ENCODE measurements at regions not wholly inside any gene's neighbourhood (a gene's known extent, or its start where the extent isn't known, plus 50 kb on each side); places are given as distances from the start of the nearest gene placed in this dataset.
"Not testable (repeated sequence)": the region's sequence is repeated elsewhere in the genome, so short reads cannot be mapped to it uniquely, and the experiment has no call there.

GRCh38 chr4:133584714-133585113, 435.6 kb downstream of the PCDH10 start:
- no peaks in the 10 kb centered on the region for H3K36me3 ChIP-seq (ENCODE audit: control insufficient read depth, insufficient read depth, low read length)
- H3K4me3 ChIP-seq (ENCODE audit: low read length) = no peak overlapping the region
- H3K27ac ChIP-seq (ENCODE audit: low read length) = no peak overlapping the region
- DNase-seq = no peak
- 88% methylated on average over 5 of the region's 5 CpGs for WGBS (ENCODE audit: insufficient coverage)
- H3K9me3 ChIP-seq (replicated peaks; ENCODE audit: control insufficient read depth, low read depth, low read length) = no peaks in the 10 kb centered on the region
- H3K27me3 ChIP-seq (ENCODE audit: control insufficient read depth, insufficient read depth, low read length) = no peaks in the 10 kb centered on the region
- H3K4me1 ChIP-seq (ENCODE audit: control insufficient read depth, insufficient read depth, low read length) = no peaks in the 10 kb centered on the region

- no peak for DNase-seq
- no peak overlapping the region for H3K27ac ChIP-seq (ENCODE audit: low read length)
- no peaks in the 10 kb centered on the region for H3K4me1 ChIP-seq (ENCODE audit: control insufficient read depth, insufficient read depth, low read length)
- no peaks in the 10 kb centered on the region for H3K36me3 ChIP-seq (ENCODE audit: control insufficient read depth, insufficient read depth, low read length)
- no CpG with 5 or more reads among the region's 2 CpGs for WGBS (ENCODE audit: insufficient coverage)
- no peak overlapping the region for H3K4me3 ChIP-seq (ENCODE audit: low read length)
- H3K27me3 ChIP-seq (ENCODE audit: control insufficient read depth, insufficient read depth, low read length) = no peaks in the 10 kb centered on the region
- no peaks in the 10 kb centered on the region for H3K9me3 ChIP-seq (replicated peaks; ENCODE audit: control insufficient read depth, low read depth, low read length)
These were observed 433.0 kb downstream of the PCDH10 start for GRCh38 chr4:133581996-133582619.

- no peak overlapping the region for H3K27ac ChIP-seq (ENCODE audit: low read length)
- WGBS (ENCODE audit: insufficient coverage) = no CpG with 5 or more reads among the region's 1 CpG
- H3K4me1 ChIP-seq (ENCODE audit: control insufficient read depth, insufficient read depth, low read length) = no peaks in the 10 kb centered on the region
- H3K27me3 ChIP-seq (ENCODE audit: control insufficient read depth, insufficient read depth, low read length) = no peaks in the 10 kb centered on the region
- no peak for DNase-seq
- H3K36me3 ChIP-seq (ENCODE audit: control insufficient read depth, insufficient read depth, low read length) = no peaks in the 10 kb centered on the region
- no peaks in the 10 kb centered on the region for H3K9me3 ChIP-seq (replicated peaks; ENCODE audit: control insufficient read depth, low read depth, low read length)
- no peak overlapping the region for H3K4me3 ChIP-seq (ENCODE audit: low read length)
These were observed 425.2 kb downstream of the PCDH10 start for GRCh38 chr4:133574248-133574647.

GRCh38 chr4:133565379-133565778, 416.3 kb downstream of the PCDH10 start:
- Histone ChIP-seq H3K4me1 (ENCODE audit: control insufficient read depth, insufficient read depth, low read length) (no peaks in the 10 kb centered on the region), H3K9me3 (replicated peaks; ENCODE audit: control insufficient read depth, low read depth, low read length) (no peaks in the 10 kb centered on the region), H3K27ac (ENCODE audit: low read length) (no peak overlapping the region), H3K27me3 (ENCODE audit: control insufficient read depth, insufficient read depth, low read length) (no peaks in the 10 kb centered on the region), H3K4me3 (ENCODE audit: low read length) (no peak overlapping the region), H3K36me3 (ENCODE audit: control insufficient read depth, insufficient read depth, low read length) (no peaks in the 10 kb centered on the region)
- peak; percentile 49 for DNase-seq
- no CpG with 5 or more reads among the region's 1 CpG for WGBS (ENCODE audit: insufficient coverage)

- Histone ChIP-seq H3K27ac (ENCODE audit: low read length) (no peak overlapping the region), H3K36me3 (ENCODE audit: control insufficient read depth, insufficient read depth, low read length) (no peaks in the 10 kb centered on the region), H3K27me3 (ENCODE audit: control insufficient read depth, insufficient read depth, low read length) (no peaks in the 10 kb centered on the region), H3K9me3 (replicated peaks; ENCODE audit: control insufficient read depth, low read depth, low read length) (no peaks in the 10 kb centered on the region), H3K4me1 (ENCODE audit: control insufficient read depth, insufficient read depth, low read length) (no peaks in the 10 kb centered on the region), H3K4me3 (ENCODE audit: low read length) (no peak overlapping the region)
- WGBS (ENCODE audit: insufficient coverage) = 84% methylated on average over 6 of the region's 6 CpGs
- DNase-seq = no peak
These were observed 410.9 kb downstream of the PCDH10 start for GRCh38 chr4:133559987-133560386.

- H3K9me3 ChIP-seq (replicated peaks; ENCODE audit: control insufficient read depth, low read depth, low read length) = no peaks in the 10 kb centered on the region
- H3K36me3 ChIP-seq (ENCODE audit: control insufficient read depth, insufficient read depth, low read length) = no peaks in the 10 kb centered on the region
- no peaks in the 10 kb centered on the region for H3K4me1 ChIP-seq (ENCODE audit: control insufficient read depth, insufficient read depth, low read length)
- H3K27ac ChIP-seq (ENCODE audit: low read length) = no peak overlapping the region
- no CpG with 5 or more reads among the region's 1 CpG for WGBS (ENCODE audit: insufficient coverage)
- H3K4me3 ChIP-seq (ENCODE audit: low read length) = no peak overlapping the region
- H3K27me3 ChIP-seq (ENCODE audit: control insufficient read depth, insufficient read depth, low read length) = no peaks in the 10 kb centered on the region
- DNase-seq = no peak
These were observed 406.6 kb downstream of the PCDH10 start for GRCh38 chr4:133555671-133556070.

- Histone ChIP-seq H3K27me3 (ENCODE audit: control insufficient read depth, insufficient read depth, low read length) (no peaks in the 10 kb centered on the region), H3K27ac (ENCODE audit: low read length) (no peak overlapping the region), H3K4me1 (ENCODE audit: control insufficient read depth, insufficient read depth, low read length) (no peaks in the 10 kb centered on the region), H3K9me3 (replicated peaks; ENCODE audit: control insufficient read depth, low read depth, low read length) (no peaks in the 10 kb centered on the region), H3K4me3 (ENCODE audit: low read length) (no peak overlapping the region), H3K36me3 (ENCODE audit: control insufficient read depth, insufficient read depth, low read length) (no peaks in the 10 kb centered on the region)
- DNase-seq = no peak
- WGBS (ENCODE audit: insufficient coverage) = no CpG with 5 or more reads among the region's 4 CpGs
These were observed 401.3 kb downstream of the PCDH10 start for GRCh38 chr4:133550436-133550835.

GRCh38 chr4:133544097-133544496, 395.0 kb downstream of the PCDH10 start:
- Histone ChIP-seq H3K36me3 (ENCODE audit: control insufficient read depth, insufficient read depth, low read length) (no peaks in the 10 kb centered on the region), H3K27me3 (ENCODE audit: control insufficient read depth, insufficient read depth, low read length) (no peaks in the 10 kb centered on the region), H3K27ac (ENCODE audit: low read length) (no peak overlapping the region), H3K4me1 (ENCODE audit: control insufficient read depth, insufficient read depth, low read length) (no peaks in the 10 kb centered on the region), H3K4me3 (ENCODE audit: low read length) (no peak overlapping the region), H3K9me3 (replicated peaks; ENCODE audit: control insufficient read depth, low read depth, low read length) (no peaks in the 10 kb centered on the region)
- 91% methylated on average over 2 of the region's 4 CpGs for WGBS (ENCODE audit: insufficient coverage)
- no peak for DNase-seq

GRCh38 chr4:133537780-133538281, 388.7 kb downstream of the PCDH10 start:
- no CpG with 5 or more reads among the region's 4 CpGs for whole genome bisulfite sequencing (ENCODE audit: insufficient coverage)
- Histone ChIP-seq H3K36me3 (ENCODE audit: control insufficient read depth, insufficient read depth, low read length) (no peaks in the 10 kb centered on the region), H3K4me3 (ENCODE audit: low read length) (no peak overlapping the region), H3K4me1 (ENCODE audit: control insufficient read depth, insufficient read depth, low read length) (no peaks in the 10 kb centered on the region), H3K27me3 (ENCODE audit: control insufficient read depth, insufficient read depth, low read length) (no peaks in the 10 kb centered on the region), H3K27ac (ENCODE audit: low read length) (no peak overlapping the region), H3K9me3 (replicated peaks; ENCODE audit: control insufficient read depth, low read depth, low read length) (no peaks in the 10 kb centered on the region)
- DNase-seq = no peak

- not testable (repeated sequence) for H3K4me1 ChIP-seq (ENCODE audit: control insufficient read depth, insufficient read depth, low read length); H3K9me3 ChIP-seq (replicated peaks; ENCODE audit: control insufficient read depth, low read depth, low read length); H3K27me3 ChIP-seq (ENCODE audit: control insufficient read depth, insufficient read depth, low read length); H3K27ac ChIP-seq (ENCODE audit: low read length); H3K36me3 ChIP-seq (ENCODE audit: control insufficient read depth, insufficient read depth, low read length); DNase-seq; H3K4me3 ChIP-seq (ENCODE audit: low read length)
- whole genome bisulfite sequencing (ENCODE audit: insufficient coverage) = 62% methylated on average over 3 of the region's 6 CpGs
These were observed 385.1 kb downstream of the PCDH10 start for GRCh38 chr4:133534224-133534623.

- no peaks in the 10 kb centered on the region for H3K27me3 ChIP-seq (ENCODE audit: control insufficient read depth, insufficient read depth, low read length)
- DNase-seq = no peak
- no peaks in the 10 kb centered on the region for H3K36me3 ChIP-seq (ENCODE audit: control insufficient read depth, insufficient read depth, low read length)
- no peak overlapping the region for H3K4me3 ChIP-seq (ENCODE audit: low read length)
- H3K4me1 ChIP-seq (ENCODE audit: control insufficient read depth, insufficient read depth, low read length) = no peaks in the 10 kb centered on the region
- WGBS (ENCODE audit: insufficient coverage) = no CpG with 5 or more reads among the region's 1 CpG
- H3K9me3 ChIP-seq (replicated peaks; ENCODE audit: control insufficient read depth, low read depth, low read length) = no peaks in the 10 kb centered on the region
- no peak overlapping the region for H3K27ac ChIP-seq (ENCODE audit: low read length)
These were observed 375.3 kb downstream of the PCDH10 start for GRCh38 chr4:133524369-133524768.
